ENCODE measurements at regions not wholly inside any gene's neighbourhood (a gene's known extent, or its start where the extent isn't known, plus 50 kb on each side); places are given as distances from the start of the nearest gene placed in this dataset.

- DNase-seq (ENCODE audit: low spot score), result no peak
Observed at GRCh38 chr14:62087191-62087590, 325.0 kb downstream of the SNAPC1 start.

- DNase-seq (ENCODE audit: low spot score), result no peak
Observed at GRCh38 chr14:62093736-62094135, 331.5 kb downstream of the SNAPC1 start.

DNA sequence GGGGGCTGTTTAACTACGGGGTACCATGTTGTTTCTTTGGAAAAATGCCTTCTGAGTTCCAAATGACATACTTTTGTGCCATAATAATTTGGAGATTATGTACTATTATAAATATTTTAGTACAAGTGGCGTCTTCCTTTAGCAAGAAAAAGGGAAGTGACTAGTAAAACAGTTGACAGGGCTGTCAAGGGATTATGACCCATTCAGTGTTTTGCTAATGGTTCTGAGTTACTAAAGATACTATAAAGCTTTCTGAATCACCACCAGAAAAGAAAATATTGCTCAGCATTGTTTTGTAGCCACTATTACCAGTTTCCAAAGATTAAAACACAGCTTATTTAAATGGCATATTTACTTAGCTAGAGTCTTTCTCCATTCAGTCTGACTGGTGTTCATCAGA, 334.9 kb downstream of the SNAPC1 start:
- no peak for DNase-seq (ENCODE audit: low spot score)

DNA sequence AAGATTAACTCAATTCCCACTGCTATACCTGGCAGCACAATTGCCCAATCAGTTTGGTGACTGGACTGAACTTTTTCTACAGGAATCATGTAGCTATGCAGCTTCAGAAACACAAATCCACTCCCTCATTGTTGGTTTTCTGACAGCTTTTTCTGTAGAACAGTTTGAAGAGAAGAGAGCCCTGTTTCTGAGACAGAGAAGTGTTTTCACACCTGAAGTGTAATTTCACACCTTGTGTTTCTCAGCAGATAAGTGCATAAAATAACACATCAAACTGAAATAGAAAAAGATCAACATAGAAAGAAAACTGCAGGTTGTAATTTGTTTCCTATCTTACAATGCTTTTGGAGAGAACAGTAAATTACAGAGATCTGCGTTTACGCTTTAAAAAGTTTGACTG, 335.6 kb downstream of the SNAPC1 start:
- DNase-seq (ENCODE audit: low spot score), result no peak

- no peak for DNase-seq (ENCODE audit: low spot score)
Observed at GRCh38 chr14:62098357-62098756, 336.1 kb downstream of the SNAPC1 start.

DNA sequence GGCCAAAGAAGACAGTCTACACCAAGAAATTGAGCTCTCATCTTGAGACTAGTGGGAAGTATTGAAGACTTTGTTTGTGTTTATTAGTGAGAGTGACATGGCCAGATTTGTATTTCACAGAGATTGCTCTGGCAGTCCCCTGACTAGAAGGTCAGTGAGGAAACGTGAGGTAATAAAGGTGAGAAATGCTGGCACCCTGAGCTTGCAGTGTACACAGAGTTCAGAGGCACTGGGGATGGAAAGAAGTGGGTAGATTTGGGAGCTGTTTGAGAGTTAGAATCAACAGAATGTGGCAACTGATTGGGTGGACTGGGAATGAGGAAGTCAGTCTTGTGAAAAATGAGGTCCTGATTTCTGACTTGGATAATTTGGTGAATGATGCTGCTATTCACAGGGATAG, 336.9 kb downstream of the SNAPC1 start:
- DNase-seq (ENCODE audit: low spot score), result no peak

- no peak for DNase-seq (ENCODE audit: low spot score)
Observed at GRCh38 chr14:62101189-62101588, 339.0 kb downstream of the SNAPC1 start.

DNA sequence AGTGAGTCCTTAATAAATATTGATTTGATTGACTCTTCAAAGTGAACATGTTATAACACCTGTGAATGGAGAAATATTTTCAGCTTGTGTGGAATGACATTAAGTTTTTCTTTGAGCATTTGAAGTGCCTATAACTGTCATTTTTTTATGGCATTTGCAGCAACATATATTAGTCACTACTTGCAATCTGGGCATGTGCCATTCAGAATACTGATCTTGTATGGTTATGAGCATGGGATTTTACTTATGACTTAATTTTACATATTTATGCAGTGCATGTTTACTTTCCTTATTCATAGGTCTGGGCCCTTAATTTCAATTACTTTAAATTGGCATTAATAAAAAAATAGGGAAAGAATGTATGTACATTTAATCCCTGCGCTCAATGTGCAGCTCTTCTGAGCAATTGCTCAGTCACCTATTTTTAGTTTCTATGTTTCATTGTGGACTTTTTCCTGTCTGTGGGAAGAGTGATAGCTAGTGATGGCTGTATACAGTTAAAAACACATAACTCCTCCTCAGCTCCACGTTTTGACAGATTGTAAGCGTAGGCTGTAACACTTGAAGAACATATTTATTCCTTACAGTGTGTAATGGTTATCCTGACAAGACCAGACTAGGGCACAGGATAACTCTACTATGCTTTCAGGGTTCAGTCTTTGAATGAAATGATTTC, 339.6 kb downstream of the SNAPC1 start:
- no peak for DNase-seq (ENCODE audit: low spot score)

DNA sequence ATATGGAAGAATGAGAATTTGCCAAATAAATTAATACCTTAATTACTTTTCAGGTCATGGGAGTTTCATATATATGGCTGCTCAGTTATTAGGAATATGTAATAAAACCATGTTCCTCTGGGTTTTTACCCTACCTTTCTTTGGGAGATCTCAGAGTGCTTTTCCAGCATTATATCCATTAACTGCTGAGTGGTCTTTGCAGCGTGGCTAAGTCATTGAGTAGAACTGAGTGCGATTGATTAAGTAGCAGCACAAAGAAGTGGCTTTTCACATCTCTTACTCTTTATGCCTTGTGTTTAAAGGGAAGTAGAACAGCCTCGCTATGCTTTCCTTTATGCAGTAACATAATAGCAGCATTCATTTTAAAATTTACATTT, 340.1 kb downstream of the SNAPC1 start:
- DNase-seq (ENCODE audit: low spot score), result no peak

- no peak for DNase-seq (ENCODE audit: low spot score)
Observed at GRCh38 chr14:62103464-62103863, 341.2 kb downstream of the SNAPC1 start.

DNA sequence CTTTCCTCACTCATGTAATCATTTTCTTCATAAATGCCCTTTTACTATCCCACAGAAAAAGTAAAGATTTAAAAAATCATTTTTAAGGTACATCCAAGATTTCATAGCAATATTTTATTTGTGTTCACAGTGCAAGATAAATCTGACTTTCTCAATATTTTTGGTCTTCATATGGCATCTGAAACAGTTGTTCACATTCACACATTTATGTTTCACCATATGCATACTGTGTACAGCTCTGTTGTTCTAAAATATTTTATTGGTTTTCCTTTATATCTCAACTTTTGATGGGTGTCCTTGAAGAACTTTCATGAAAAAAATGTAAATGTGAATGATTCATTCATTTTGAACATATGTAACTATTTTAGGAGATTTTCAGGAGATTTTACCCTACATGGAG, 348.7 kb downstream of the SNAPC1 start:
- DNase-seq (ENCODE audit: low spot score), result no peak

GRCh38 chr14:62117010-62117750, 355.0 kb downstream of the SNAPC1 start:
- peak; percentile 31 for DNase-seq (ENCODE audit: low spot score)

- no peak for DNase-seq (ENCODE audit: low spot score)
Observed at GRCh38 chr14:62117751-62118105, 355.5 kb downstream of the SNAPC1 start.

DNA sequence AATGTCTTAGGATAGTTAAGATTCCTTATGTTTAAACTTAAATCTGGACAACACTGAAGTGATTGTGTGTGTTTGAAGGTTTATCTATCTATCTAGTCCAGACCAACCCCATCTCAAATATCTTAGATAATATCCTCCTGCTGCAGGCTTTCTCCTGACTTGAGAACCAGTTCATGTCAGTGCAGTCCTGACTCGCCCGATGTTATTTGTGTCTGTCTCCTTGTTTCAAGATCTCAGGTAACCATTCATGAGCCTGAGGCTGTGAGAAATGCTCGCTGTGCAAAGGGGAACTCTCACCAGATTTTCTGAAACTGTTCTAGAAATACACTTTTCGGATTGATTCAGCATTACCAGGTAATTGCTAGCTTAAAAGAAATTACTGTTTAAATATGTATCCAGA, 356.2 kb downstream of the SNAPC1 start:
- DNase-seq (ENCODE audit: low spot score), result no peak

- DNase-seq (ENCODE audit: low spot score), result no peak
Observed at GRCh38 chr14:62118871-62119270, 356.7 kb downstream of the SNAPC1 start.

GRCh38 chr14:62123961-62124360, 361.7 kb downstream of the SNAPC1 start:
- DNase-seq (ENCODE audit: low spot score), result no peak

- DNase-seq (ENCODE audit: low spot score), result no peak
Observed at GRCh38 chr14:62125793-62126192, 363.6 kb downstream of the SNAPC1 start.

DNA sequence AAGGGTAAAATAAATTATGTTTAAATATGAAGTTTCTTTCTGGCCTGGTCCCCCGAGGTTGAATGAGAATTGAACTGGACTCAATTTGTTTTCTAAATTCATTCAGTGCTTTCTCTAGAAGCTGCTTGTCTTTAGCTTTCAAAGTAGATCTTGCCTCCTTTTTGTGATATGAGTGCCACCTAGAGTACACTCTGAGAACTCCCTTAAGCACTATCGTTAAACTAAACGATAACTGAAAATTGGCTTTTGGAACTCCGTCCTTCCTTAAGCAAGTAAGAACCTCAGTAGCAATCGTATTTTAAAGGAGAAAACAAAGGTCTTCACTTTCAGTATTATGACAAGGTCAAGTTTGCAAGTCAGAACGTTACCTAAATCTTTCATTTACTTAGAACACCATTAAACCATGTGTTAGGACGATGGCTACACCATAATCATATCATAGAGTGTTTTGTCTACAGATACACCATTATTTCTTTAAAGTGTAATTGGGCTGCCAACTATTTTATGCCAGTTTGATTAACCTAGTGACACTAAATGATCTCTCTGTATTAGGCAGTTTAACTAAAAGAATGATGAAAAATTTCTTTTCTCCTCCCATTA, 364.8 kb downstream of the SNAPC1 start:
- no peak for DNase-seq (ENCODE audit: low spot score)

- no peak for DNase-seq (ENCODE audit: low spot score)
Observed at GRCh38 chr14:62130441-62130840, 368.2 kb downstream of the SNAPC1 start.

GRCh38 chr14:62133776-62134550, 371.7 kb downstream of the SNAPC1 start:
- DNase-seq (ENCODE audit: low spot score), result no peak

DNA sequence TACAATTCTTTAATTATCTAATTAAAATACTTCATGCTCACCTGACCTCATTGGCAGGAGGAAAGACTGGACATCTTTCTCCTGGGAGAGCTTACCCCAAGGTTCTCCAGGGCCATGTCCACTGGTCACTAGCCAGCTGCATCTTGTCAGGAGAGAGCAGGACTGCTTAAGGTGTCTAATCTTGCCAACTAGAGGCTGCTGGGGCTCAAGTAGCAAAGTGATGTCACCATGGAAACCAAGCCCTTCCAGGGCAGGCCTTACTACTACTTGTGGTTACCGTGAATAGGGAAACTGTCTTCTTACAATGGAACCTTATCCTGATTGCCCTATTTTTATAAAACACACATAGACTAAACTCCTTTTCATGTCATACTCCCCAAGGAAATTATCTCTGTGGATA, 376.4 kb downstream of the SNAPC1 start:
- no peak for DNase-seq (ENCODE audit: low spot score)

DNA sequence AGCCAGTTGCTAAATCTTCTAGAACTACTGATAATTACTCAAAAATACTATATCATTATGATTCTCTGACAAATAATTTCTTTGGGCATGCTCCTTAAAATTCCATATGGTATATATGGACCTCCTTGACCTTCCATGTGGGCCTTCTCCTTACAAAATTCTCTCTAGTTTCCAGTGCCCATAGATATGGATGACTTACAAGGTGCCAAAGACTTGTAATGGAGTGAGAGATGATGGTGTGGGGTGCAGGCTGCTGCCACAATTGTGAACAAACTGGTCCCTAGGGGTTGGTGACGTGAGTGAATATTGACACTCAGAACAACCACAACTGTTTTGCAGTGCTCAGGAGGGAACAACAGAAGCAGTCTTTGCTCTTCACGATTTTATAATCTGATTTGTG, 378.9 kb downstream of the SNAPC1 start:
- no peak for DNase-seq (ENCODE audit: low spot score)

DNA sequence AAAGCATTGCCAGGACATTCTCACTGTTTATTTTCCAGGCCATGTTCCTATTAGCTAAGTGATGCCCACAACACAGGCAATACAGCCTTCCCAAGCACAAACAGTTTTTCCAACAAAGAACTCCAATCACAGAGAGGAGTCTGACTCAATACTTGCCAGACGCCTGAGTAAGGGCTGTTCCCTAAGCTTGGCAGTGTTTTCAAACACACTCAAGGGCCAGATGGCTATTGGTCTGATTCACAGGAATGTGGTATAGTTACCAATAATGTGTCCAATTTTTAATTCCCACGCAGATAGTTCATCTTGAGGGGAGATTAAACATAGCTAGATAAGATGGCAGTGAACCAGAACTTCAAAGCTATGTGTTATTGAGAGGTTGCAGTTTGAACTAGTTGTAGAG, 381.0 kb downstream of the SNAPC1 start:
- no peak for DNase-seq (ENCODE audit: low spot score)

All from hepatic stellate cell (primary cell).